ENCODE measurements at regions not wholly inside any gene's neighbourhood (a gene's known extent, or its start where the extent isn't known, plus 50 kb on each side); places are given as distances from the start of the nearest gene placed in this dataset.

- TF ChIP-seq ATF2 (CRISPR knock-in tag; IDR thresholded peaks at IDR 0.05; ENCODE audit: borderline replicate concordance, low read depth), result no peak
- TF ChIP-seq OVOL2 (CRISPR knock-in tag; IDR thresholded peaks at IDR 0.05; ENCODE audit: borderline replicate concordance), result no peak
- no peak for TF ChIP-seq HMGXB4 (CRISPR knock-in tag; IDR thresholded peaks at IDR 0.05)
- TF ChIP-seq PREB (CRISPR knock-in tag; IDR thresholded peaks at IDR 0.05; ENCODE audit: borderline replicate concordance), result no peak
- no peak for TF ChIP-seq RELA (CRISPR knock-in tag; IDR thresholded peaks at IDR 0.05; ENCODE audit: borderline replicate concordance)
- TF ChIP-seq GTF2I (CRISPR knock-in tag; conservative IDR thresholded peaks at IDR 0.05), result no peak
Measured at GRCh38 chr13:30148171-30148754, 159.1 kb downstream of the KATNAL1 start (continued).

DNA sequence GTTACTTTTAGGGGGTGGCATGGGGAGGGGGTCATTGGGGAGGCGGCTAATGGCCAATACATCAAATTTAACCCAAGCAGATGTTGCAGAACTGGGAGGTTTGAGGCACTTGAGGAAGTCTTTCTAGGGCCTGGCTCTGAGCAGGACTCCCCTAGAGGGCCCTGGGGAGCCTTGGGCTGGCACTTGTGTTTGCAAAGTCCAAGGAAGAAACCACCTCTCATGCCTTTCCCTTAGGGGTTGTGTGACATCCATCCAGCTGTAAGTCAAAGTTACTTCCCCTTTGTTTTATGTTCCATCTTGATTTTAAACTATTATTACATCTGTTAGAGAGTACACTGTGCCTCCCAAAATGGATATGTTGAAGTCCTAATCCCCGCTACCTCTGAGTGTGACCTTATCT lies 159.9 kb downstream of the KATNAL1 start:
- POLR2A ChIA-PET, result interaction anchor here (0.6 kb wide), 1 partner anchor 104 kb away, joined by 6 read pairs; no protein-coding TSS in a partner anchor
- Mint-ChIP-seq H3K4me1 (peaks cover 4% of the 10 kb centered on the region; the same call in 1 of the 2 replicates), H3K36me3 (no peaks in the 10 kb centered on the region), H3K27me3 (ENCODE audit: low read depth) (no peaks in the 10 kb centered on the region), H3K27ac (no peak overlapping the region), H3K4me3 (no peak overlapping the region), H3K9me3 (peaks cover 15% of the 10 kb centered on the region)
- CTCF ChIA-PET, result interaction anchor here (1.1 to 2.6 kb wide), 2 partner anchors 15 to 35 kb away, joined by 3 to 14 read pairs; no protein-coding TSS in a partner anchor
- DNase-seq (ENCODE audit: low spot score), result no peak
- ATAC-seq, result no peak
- TF ChIP-seq ZNF317 (CRISPR knock-in tag; IDR thresholded peaks at IDR 0.05; ENCODE audit: borderline replicate concordance, low read depth), result no peak
- TF ChIP-seq SOX15 (CRISPR knock-in tag; IDR thresholded peaks at IDR 0.05), result no peak
- TF ChIP-seq NR3C1 (CRISPR knock-in tag; conservative IDR thresholded peaks at IDR 0.05; ENCODE audit: low read depth), result no peak
- TF ChIP-seq E2F5 (CRISPR knock-in tag; IDR thresholded peaks at IDR 0.05), result no peak
- TF ChIP-seq FOXP4 (CRISPR knock-in tag; IDR thresholded peaks at IDR 0.05), result no peak
- TF ChIP-seq, protein P1, sequence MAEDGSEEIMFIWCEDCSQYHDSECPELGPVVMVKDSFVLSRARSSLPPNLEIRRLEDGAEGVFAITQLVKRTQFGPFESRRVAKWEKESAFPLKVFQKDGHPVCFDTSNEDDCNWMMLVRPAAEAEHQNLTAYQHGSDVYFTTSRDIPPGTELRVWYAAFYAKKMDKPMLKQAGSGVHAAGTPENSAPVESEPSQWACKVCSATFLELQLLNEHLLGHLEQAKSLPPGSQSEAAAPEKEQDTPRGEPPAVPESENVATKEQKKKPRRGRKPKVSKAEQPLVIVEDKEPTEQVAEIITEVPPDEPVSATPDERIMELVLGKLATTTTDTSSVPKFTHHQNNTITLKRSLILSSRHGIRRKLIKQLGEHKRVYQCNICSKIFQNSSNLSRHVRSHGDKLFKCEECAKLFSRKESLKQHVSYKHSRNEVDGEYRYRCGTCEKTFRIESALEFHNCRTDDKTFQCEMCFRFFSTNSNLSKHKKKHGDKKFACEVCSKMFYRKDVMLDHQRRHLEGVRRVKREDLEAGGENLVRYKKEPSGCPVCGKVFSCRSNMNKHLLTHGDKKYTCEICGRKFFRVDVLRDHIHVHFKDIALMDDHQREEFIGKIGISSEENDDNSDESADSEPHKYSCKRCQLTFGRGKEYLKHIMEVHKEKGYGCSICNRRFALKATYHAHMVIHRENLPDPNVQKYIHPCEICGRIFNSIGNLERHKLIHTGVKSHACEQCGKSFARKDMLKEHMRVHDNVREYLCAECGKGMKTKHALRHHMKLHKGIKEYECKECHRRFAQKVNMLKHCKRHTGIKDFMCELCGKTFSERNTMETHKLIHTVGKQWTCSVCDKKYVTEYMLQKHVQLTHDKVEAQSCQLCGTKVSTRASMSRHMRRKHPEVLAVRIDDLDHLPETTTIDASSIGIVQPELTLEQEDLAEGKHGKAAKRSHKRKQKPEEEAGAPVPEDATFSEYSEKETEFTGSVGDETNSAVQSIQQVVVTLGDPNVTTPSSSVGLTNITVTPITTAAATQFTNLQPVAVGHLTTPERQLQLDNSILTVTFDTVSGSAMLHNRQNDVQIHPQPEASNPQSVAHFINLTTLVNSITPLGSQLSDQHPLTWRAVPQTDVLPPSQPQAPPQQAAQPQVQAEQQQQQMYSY (CRISPR knock-in tag; IDR thresholded peaks at IDR 0.05), result no peak
- TF ChIP-seq ZBTB21 (CRISPR knock-in tag; IDR thresholded peaks at IDR 0.05; ENCODE audit: borderline replicate concordance), result no peak
- TF ChIP-seq, protein P2, sequence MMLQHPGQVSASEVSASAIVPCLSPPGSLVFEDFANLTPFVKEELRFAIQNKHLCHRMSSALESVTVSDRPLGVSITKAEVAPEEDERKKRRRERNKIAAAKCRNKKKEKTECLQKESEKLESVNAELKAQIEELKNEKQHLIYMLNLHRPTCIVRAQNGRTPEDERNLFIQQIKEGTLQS (CRISPR knock-in tag; conservative IDR thresholded peaks at IDR 0.05), result no peak
- no peak for TF ChIP-seq ETV6 (CRISPR knock-in tag; IDR thresholded peaks at IDR 0.05)
- TF ChIP-seq TCF7 (CRISPR knock-in tag; IDR thresholded peaks at IDR 0.05; ENCODE audit: low read depth), result no peak
- no peak for TF ChIP-seq ERG (CRISPR knock-in tag; IDR thresholded peaks at IDR 0.05)
- TF ChIP-seq NFYB (CRISPR knock-in tag; conservative IDR thresholded peaks at IDR 0.05; ENCODE audit: low read depth), result no peak
- TF ChIP-seq MAX (CRISPR knock-in tag; IDR thresholded peaks at IDR 0.05), result no peak
- no peak for TF ChIP-seq CREM (CRISPR knock-in tag; IDR thresholded peaks at IDR 0.05)
- no peak for TF ChIP-seq TEAD1 (CRISPR knock-in tag; IDR thresholded peaks at IDR 0.05)
